ENCODE measurements at regions not wholly inside any gene's neighbourhood (a gene's known extent, or its start where the extent isn't known, plus 50 kb on each side); places are given as distances from the start of the nearest gene placed in this dataset.

DNA sequence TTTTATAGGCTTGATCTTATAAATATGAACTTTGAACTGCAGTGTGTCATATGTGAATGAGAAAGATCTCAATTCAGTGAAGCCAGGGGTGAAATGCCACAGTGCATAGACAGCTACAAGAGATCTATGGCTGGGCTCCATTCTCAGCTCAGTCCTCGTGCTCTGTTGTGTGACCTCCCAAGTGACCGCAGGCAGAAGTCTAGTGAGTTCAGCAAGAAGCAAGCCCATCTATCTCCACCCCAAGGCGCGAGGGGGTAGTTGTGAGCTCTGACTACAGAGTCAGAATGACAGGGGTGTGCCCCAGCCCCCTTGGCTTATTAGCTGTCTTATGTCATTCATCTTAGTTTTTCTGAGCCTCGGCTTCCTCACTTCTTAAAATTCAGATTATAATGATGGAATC, 378.3 kb downstream of the FBXW7 start:
- TF ChIP-seq, protein P1, sequence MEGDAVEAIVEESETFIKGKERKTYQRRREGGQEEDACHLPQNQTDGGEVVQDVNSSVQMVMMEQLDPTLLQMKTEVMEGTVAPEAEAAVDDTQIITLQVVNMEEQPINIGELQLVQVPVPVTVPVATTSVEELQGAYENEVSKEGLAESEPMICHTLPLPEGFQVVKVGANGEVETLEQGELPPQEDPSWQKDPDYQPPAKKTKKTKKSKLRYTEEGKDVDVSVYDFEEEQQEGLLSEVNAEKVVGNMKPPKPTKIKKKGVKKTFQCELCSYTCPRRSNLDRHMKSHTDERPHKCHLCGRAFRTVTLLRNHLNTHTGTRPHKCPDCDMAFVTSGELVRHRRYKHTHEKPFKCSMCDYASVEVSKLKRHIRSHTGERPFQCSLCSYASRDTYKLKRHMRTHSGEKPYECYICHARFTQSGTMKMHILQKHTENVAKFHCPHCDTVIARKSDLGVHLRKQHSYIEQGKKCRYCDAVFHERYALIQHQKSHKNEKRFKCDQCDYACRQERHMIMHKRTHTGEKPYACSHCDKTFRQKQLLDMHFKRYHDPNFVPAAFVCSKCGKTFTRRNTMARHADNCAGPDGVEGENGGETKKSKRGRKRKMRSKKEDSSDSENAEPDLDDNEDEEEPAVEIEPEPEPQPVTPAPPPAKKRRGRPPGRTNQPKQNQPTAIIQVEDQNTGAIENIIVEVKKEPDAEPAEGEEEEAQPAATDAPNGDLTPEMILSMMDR (IDR thresholded peaks at IDR 0.05; ENCODE audit: poor library complexity, severe bottlenecking): no peak
- Histone ChIP-seq H3K27me3 (ENCODE audit: insufficient read depth, poor library complexity, severe bottlenecking) (no peaks in the 10 kb centered on the region), H3K9me3 (ENCODE audit: severe bottlenecking) (no peaks in the 10 kb centered on the region), H3K27ac (ENCODE audit: poor library complexity, severe bottlenecking) (no peak overlapping the region), H3K4me3 (ENCODE audit: severe bottlenecking) (no peak overlapping the region), H3K36me3 (ENCODE audit: low read depth) (no peaks in the 10 kb centered on the region), H3K4me1 (ENCODE audit: insufficient read depth, poor library complexity, severe bottlenecking) (no peaks in the 10 kb centered on the region)
- DNase-seq (ENCODE audit: low spot score) (no peak), ATAC-seq (ENCODE audit: low read depth) (no peak)

- no peaks in the 10 kb centered on the region for H3K36me3 ChIP-seq (ENCODE audit: low read depth)
- H3K4me1 ChIP-seq (ENCODE audit: insufficient read depth, poor library complexity, severe bottlenecking): no peaks in the 10 kb centered on the region
- TF ChIP-seq, protein P1 (IDR thresholded peaks at IDR 0.05; ENCODE audit: poor library complexity, severe bottlenecking): no peak
- DNase-seq (ENCODE audit: low spot score): no peak
- no peaks in the 10 kb centered on the region for H3K9me3 ChIP-seq (ENCODE audit: severe bottlenecking)
- no peak for ATAC-seq (ENCODE audit: low read depth)
- no peaks in the 10 kb centered on the region for H3K27me3 ChIP-seq (ENCODE audit: insufficient read depth, poor library complexity, severe bottlenecking)
- H3K4me3 ChIP-seq (ENCODE audit: severe bottlenecking): no peak overlapping the region
- no peak overlapping the region for H3K27ac ChIP-seq (ENCODE audit: poor library complexity, severe bottlenecking)
These were observed 379.4 kb downstream of the FBXW7 start for GRCh38 chr4:152156442-152156841.

DNA sequence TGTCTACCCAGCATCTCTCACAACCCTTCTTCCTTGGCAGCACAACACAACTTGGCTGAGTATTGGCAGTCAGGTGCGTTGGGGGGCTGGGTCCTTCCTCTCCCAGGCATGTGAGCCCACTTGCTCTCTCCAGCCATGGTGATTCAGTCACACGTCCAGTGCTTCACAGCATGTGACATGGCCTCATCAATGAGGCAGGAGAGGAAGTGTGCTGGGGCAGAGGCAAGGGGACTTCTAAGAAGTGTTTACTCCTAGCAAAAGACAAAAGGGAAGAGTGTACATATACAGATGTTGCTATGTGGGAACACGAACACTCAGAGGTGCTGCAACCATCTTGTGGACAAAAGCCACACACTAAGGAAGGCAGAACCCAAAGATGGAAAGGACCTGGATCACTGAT, 380.8 kb downstream of the FBXW7 start:
- no peaks in the 10 kb centered on the region for H3K27me3 ChIP-seq (ENCODE audit: insufficient read depth, poor library complexity, severe bottlenecking)
- no peak overlapping the region for H3K27ac ChIP-seq (ENCODE audit: poor library complexity, severe bottlenecking)
- ATAC-seq (ENCODE audit: low read depth): no peak

DNA sequence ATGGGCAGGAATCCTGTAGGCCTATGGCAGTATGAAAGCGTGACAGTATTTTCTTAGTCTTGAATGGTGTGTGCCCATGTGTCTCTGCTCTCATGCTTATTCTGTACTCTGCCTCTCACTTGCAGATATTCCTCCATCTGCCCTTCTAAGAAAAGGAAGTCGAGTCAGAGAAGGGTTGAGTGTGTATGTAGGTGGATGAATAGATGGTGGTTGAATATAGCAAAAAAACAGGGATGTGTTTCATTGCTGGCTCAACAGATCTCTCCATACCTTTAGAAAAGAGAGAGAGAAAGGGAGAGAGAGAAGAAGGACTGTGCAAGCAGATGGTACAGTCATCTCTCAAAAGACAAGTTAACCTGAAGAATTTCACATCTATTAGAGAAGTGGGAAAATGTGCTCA, 381.5 kb downstream of the FBXW7 start:
- TF ChIP-seq, protein P1 (IDR thresholded peaks at IDR 0.05; ENCODE audit: poor library complexity, severe bottlenecking): no peak
- DNase-seq (ENCODE audit: low spot score) (no peak), ATAC-seq (ENCODE audit: low read depth) (no peak)
- Histone ChIP-seq H3K27me3 (ENCODE audit: insufficient read depth, poor library complexity, severe bottlenecking) (no peaks in the 10 kb centered on the region), H3K36me3 (ENCODE audit: low read depth) (no peaks in the 10 kb centered on the region), H3K27ac (ENCODE audit: poor library complexity, severe bottlenecking) (no peak overlapping the region), H3K4me3 (ENCODE audit: severe bottlenecking) (no peak overlapping the region), H3K9me3 (ENCODE audit: severe bottlenecking) (no peaks in the 10 kb centered on the region), H3K4me1 (ENCODE audit: insufficient read depth, poor library complexity, severe bottlenecking) (no peaks in the 10 kb centered on the region)

More for the DNA sequence above, 380.8 kb downstream of the FBXW7 start:
- H3K4me3 ChIP-seq (ENCODE audit: severe bottlenecking): no peak overlapping the region
- no peaks in the 10 kb centered on the region for H3K9me3 ChIP-seq (ENCODE audit: severe bottlenecking)
- TF ChIP-seq, protein P1 (IDR thresholded peaks at IDR 0.05; ENCODE audit: poor library complexity, severe bottlenecking): no peak
- no peak for DNase-seq (ENCODE audit: low spot score)
- H3K36me3 ChIP-seq (ENCODE audit: low read depth): no peaks in the 10 kb centered on the region
- H3K4me1 ChIP-seq (ENCODE audit: insufficient read depth, poor library complexity, severe bottlenecking): no peaks in the 10 kb centered on the region

DNA sequence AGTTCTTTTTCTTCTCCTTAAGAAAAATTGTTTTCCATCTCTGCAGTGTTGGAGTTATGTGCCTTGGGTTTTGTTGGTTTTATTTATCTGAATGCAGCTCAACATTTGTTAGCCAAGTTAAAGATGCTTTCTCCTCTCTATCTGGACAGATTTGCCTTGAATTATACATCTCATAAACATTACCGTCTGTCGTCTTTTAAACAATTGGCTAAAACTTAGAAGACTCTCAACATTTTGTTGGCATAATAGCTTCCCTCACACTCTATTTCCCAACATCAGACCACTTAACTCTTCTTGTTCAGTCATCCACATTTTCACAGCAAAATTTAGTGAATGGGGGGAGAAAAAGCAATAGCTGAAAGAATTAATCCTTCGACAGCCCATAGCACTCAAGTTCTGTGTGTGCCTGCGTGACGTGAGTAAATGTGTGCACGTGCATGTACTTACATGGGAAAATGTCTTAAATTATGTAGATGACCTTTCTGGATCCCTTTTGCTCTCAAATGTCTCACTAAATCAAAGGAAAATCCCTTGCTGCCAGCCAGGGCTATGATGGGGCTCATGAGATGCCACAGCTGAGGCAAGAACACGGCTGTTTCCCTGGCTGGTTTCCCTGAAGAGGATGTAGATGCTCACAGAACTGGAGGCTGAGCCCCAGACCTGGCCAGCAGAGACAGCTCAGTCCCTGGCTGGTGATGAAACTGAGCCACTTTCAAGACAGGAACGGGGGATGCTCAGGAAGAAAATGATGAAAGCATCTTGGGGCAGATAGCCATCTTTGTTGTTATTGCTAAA, 382.2 kb downstream of the FBXW7 start:
- Histone ChIP-seq H3K9me3 (ENCODE audit: severe bottlenecking) (no peaks in the 10 kb centered on the region), H3K4me1 (ENCODE audit: insufficient read depth, poor library complexity, severe bottlenecking) (no peaks in the 10 kb centered on the region), H3K27me3 (ENCODE audit: insufficient read depth, poor library complexity, severe bottlenecking) (no peaks in the 10 kb centered on the region), H3K4me3 (ENCODE audit: severe bottlenecking) (no peak overlapping the region), H3K36me3 (ENCODE audit: low read depth) (no peaks in the 10 kb centered on the region), H3K27ac (ENCODE audit: poor library complexity, severe bottlenecking) (no peak overlapping the region)
- TF ChIP-seq, protein P1 (IDR thresholded peaks at IDR 0.05; ENCODE audit: poor library complexity, severe bottlenecking): no peak
- DNase-seq (ENCODE audit: low spot score): no peak
- ATAC-seq (ENCODE audit: low read depth): no peak
